GM12892 (cell line): ENCODE measurements at regions not wholly inside any gene's neighbourhood (a gene's known extent, or its start where the extent isn't known, plus 50 kb on each side); places are given as distances from the start of the nearest gene placed in this dataset.

ENCODE experiments used
- POLR2A ChIP-seq: IDR thresholded peaks from 2 replicates; pipeline ENCODE4 v1.6.1; 2011; ENCODE audit warnings: low read depth, low read length, control low read depth
- POLR2AphosphoS5 ChIP-seq: IDR thresholded peaks from 2 replicates; pipeline ENCODE4 v1.6.1; 2011; ENCODE audit warnings: low read depth, low read length, control low read depth
- TAF1 ChIP-seq: IDR thresholded peaks from 2 replicates; pipeline ENCODE4 v1.6.1; 2011; ENCODE audit warnings: low read depth, mild to moderate bottlenecking, control low read depth, low read length, borderline replicate concordance

DNA sequence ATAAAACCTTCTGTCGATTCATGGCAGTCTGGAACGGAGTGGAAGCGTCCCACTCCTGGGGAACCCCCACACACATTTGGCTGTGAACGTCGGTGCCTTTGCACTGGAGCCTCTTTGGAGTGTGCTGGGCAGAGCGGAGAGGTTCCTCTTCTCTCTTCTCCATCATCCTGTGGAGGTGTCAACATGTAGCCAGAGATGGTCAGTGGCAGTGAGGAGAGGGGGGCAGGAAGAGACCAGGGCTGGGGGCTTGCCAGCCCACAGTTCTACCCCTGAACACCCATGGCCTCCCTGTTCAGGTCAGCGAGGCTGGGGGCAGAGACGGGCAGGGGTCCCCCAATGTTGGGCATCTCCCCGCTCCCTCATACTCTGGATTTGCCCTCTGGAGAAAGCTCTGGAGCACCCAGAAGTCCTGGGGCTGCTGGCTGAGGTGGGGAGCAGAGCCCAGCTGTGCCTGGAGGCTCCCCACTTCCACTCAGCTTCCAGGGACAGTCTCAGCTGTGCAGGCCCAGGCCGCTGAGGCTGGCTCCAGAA, 223.7 kb downstream of the SEC14L1 start:
- no peak for TF ChIP-seq POLR2A
- TF ChIP-seq TAF1: no peak
- no peak for TF ChIP-seq POLR2AphosphoS5
